Esophagus muscularis mucosa (tissue), 4 donors: ENCODE measurements at regions not wholly inside any gene's neighbourhood (a gene's known extent, or its start where the extent isn't known, plus 50 kb on each side); places are given as distances from the start of the nearest gene placed in this dataset.

Experiments
- EP300 ChIP-seq: sonication (generic); formaldehyde crosslinking; IDR thresholded peaks from one replicate; pipeline ENCODE4 v1.6.1; 2017; ENCODE audit warnings: antibody characterized with exemption
- POLR2A ChIP-seq: fragments of 450-650 bp; IDR thresholded peaks from one replicate; pipeline ENCODE4 v1.6.1; 2017; ENCODE audit warnings: antibody characterized with exemption, moderate library complexity, mild to moderate bottlenecking, low read depth
- POLR2AphosphoS5 ChIP-seq, 2 donors: sonication (generic); formaldehyde crosslinking; IDR thresholded peaks; one replicate each; pipeline ENCODE4 v1.6.1; 2017; ENCODE audit warnings: antibody characterized with exemption in 2 of 2
- TF ChIP-seq, protein P1 (sequence below), 3 experiments: fragments of 200-600 bp in 2 of 3; fragments of 450-650 bp in 1 of 3; sonication (generic) in 2 of 3; IDR thresholded peaks; one replicate each; pipeline ENCODE4 v1.5.1; 2017 to 2019; ENCODE audit warnings: antibody characterized with exemption in 3 of 3, mild to moderate bottlenecking in 2 of 3, moderate library complexity in 1 of 3

DNA sequence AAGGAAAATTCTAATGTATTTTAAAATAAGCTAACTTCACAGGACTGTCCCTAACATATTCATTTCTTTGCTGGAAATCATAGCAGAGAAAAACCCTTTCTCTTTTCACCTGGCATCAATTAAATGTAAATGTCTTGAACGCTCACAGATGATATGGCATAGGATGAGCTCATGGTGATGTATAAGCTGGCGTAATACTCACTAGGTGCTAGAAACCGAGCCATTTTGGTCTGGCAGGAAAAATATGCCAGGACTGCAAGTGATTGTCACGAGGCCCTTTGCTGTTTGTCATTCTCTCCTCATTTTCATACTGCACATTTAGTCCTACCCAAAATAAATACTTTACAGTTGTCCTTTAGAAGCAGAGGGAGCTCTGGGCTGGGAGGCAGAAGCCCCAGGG is 222.7 kb upstream of the LNX1 start:
- TF ChIP-seq EP300 (no peak), POLR2AphosphoS5 (IDR thresholded peaks at IDR 0.05) (no peak), POLR2A (no peak)
- TF ChIP-seq, protein P1, sequence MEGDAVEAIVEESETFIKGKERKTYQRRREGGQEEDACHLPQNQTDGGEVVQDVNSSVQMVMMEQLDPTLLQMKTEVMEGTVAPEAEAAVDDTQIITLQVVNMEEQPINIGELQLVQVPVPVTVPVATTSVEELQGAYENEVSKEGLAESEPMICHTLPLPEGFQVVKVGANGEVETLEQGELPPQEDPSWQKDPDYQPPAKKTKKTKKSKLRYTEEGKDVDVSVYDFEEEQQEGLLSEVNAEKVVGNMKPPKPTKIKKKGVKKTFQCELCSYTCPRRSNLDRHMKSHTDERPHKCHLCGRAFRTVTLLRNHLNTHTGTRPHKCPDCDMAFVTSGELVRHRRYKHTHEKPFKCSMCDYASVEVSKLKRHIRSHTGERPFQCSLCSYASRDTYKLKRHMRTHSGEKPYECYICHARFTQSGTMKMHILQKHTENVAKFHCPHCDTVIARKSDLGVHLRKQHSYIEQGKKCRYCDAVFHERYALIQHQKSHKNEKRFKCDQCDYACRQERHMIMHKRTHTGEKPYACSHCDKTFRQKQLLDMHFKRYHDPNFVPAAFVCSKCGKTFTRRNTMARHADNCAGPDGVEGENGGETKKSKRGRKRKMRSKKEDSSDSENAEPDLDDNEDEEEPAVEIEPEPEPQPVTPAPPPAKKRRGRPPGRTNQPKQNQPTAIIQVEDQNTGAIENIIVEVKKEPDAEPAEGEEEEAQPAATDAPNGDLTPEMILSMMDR (IDR thresholded peaks at IDR 0.05): no peak
